C4-2B (cell line): ENCODE measurements at regions not wholly inside any gene's neighbourhood (a gene's known extent, or its start where the extent isn't known, plus 50 kb on each side); places are given as distances from the start of the nearest gene placed in this dataset.

Experiments used
- ZFX ChIP-seq: fragments of 450-650 bp; IDR thresholded peaks from 2 replicates; pipeline ENCODE4 v1.6.1; 2017
- TF ChIP-seq, protein P1 (sequence below): fragments of 450-650 bp; conservative IDR thresholded peaks from 2 replicates; pipeline ENCODE4 v1.5.1; 2017; ENCODE audit warnings: mild to moderate bottlenecking

DNA sequence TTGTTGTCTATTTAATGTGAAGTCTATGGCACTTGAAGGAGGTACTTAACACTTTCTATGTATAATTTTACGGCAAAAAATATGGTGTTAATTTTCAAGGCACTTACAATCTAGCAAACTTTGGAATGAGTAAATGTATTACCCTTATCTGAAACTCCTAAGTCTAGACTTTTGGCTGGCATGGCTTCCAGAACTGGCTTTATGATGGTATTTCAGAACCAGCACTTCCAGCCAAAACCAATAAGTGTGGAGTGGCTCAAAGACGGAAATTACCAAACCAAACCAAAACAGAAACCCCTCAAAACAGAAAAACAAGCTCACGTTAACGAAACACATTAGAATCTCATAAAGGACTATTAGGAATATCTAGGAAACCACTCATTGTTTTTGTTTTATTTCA is 205.6 kb upstream of the HAND2 start:
- TF ChIP-seq, protein P1, sequence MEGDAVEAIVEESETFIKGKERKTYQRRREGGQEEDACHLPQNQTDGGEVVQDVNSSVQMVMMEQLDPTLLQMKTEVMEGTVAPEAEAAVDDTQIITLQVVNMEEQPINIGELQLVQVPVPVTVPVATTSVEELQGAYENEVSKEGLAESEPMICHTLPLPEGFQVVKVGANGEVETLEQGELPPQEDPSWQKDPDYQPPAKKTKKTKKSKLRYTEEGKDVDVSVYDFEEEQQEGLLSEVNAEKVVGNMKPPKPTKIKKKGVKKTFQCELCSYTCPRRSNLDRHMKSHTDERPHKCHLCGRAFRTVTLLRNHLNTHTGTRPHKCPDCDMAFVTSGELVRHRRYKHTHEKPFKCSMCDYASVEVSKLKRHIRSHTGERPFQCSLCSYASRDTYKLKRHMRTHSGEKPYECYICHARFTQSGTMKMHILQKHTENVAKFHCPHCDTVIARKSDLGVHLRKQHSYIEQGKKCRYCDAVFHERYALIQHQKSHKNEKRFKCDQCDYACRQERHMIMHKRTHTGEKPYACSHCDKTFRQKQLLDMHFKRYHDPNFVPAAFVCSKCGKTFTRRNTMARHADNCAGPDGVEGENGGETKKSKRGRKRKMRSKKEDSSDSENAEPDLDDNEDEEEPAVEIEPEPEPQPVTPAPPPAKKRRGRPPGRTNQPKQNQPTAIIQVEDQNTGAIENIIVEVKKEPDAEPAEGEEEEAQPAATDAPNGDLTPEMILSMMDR, result no peak
- TF ChIP-seq ZFX, result no peak
